IMR-90 (cell line): ENCODE measurements at regions not wholly inside any gene's neighbourhood (a gene's known extent, or its start where the extent isn't known, plus 50 kb on each side); places are given as distances from the start of the nearest gene placed in this dataset.
A peak's percentile ranks its signal among the peaks of the same experiment; 100 is the strongest.

ENCODE experiments used
- ATAC-seq: fragments of 200-7000 bp; cut with Tn5 transposase; 2 replicates; pipeline ENCODE4 v1.9.1; 2020; ENCODE audit warnings: low read depth, mild to moderate bottlenecking, moderate library complexity
- BruUV-seq: library from RNA; stranded (reverse); fragments of 400-500 nt; replicated peaks from 2 replicates; lab custom pipeline; 2021; lab: Mats Ljungman, UMichigan
- CTCF ChIA-PET: fragments of 300-600 bp; formaldehyde crosslinking; extraction: SDS; loops from one replicate; lab custom pipeline; 2021; ENCODE audit warnings: antibody characterized with exemption; lab: Yijun Ruan, JAX
- POLR2A ChIA-PET: fragments of 300-600 bp; sonication (Branson Sonifier 250); formaldehyde crosslinking; loops from one replicate; lab custom pipeline; 2022; ENCODE audit warnings: antibody characterized with exemption; ENCODE audit not compliant: unreplicated experiment; lab: Charles Lee
- DNase-seq: peaks from one replicate; pipeline ENCODE4 v3.0.0; 2013
- H2AFZ ChIP-seq: replicated peaks from 2 replicates; pipeline ENCODE3; 2013; ENCODE audit warnings: low read length, mild to moderate bottlenecking; ENCODE audit not compliant: poor library complexity
- H2AK5ac ChIP-seq: 2 replicates; pipeline ENCODE4 v1.6.1; 2013; ENCODE audit warnings: low read depth, low read length, inconsistent platforms
- H2AK9ac ChIP-seq: replicated peaks from 2 replicates; pipeline ENCODE3; 2013; ENCODE audit warnings: mild to moderate bottlenecking, low read depth, low read length, moderate library complexity; ENCODE audit not compliant: poor library complexity
- H2BK120ac ChIP-seq: 2 replicates; pipeline ENCODE4 v1.6.1; 2013; ENCODE audit warnings: low read depth, low read length, inconsistent platforms
- H2BK15ac ChIP-seq: 3 replicates; pipeline ENCODE4 v1.6.1; 2013; ENCODE audit warnings: low read depth, low read length, inconsistent platforms
- H2BK20ac ChIP-seq: 2 replicates; pipeline ENCODE4 v1.6.1; 2013; ENCODE audit warnings: low read depth, mild to moderate bottlenecking, inconsistent platforms, low read length, moderate library complexity
- H2BK5ac ChIP-seq: 2 replicates; pipeline ENCODE4 v1.6.1; 2013; ENCODE audit warnings: mild to moderate bottlenecking, low read depth, low read length, inconsistent platforms; ENCODE audit not compliant: poor library complexity, severe bottlenecking
- H3K14ac ChIP-seq: replicated peaks from 2 replicates; pipeline ENCODE4 v1.6.1; 2013; ENCODE audit warnings: low read depth, low read length, inconsistent platforms
- H3K18ac ChIP-seq: 2 replicates; pipeline ENCODE4 v1.6.1; 2013; ENCODE audit warnings: low read depth, low read length, control low read depth
- H3K23ac ChIP-seq: 2 replicates; pipeline ENCODE4 v1.6.1; 2013; ENCODE audit warnings: low read depth, low read length, inconsistent platforms
- H3K27ac ChIP-seq: 2 replicates; pipeline ENCODE4 v1.5.1; 2013; ENCODE audit warnings: mild to moderate bottlenecking, control low read depth, low read length; ENCODE audit not compliant: insufficient read depth
- H3K27me3 ChIP-seq: 2 replicates; pipeline ENCODE4 v1.6.1; 2013; ENCODE audit warnings: low read length; ENCODE audit not compliant: control insufficient read depth, insufficient read depth
- H3K36me3 ChIP-seq: 2 replicates; pipeline ENCODE4 v1.6.1; 2013; ENCODE audit warnings: low read length, mixed read lengths; ENCODE audit not compliant: control insufficient read depth, insufficient read depth
- H3K4ac ChIP-seq: 2 replicates; pipeline ENCODE4 v1.6.1; 2013; ENCODE audit warnings: low read depth, low read length, inconsistent platforms
- H3K4me1 ChIP-seq: 2 replicates; pipeline ENCODE4 v1.6.1; 2013; ENCODE audit warnings: low read length, mixed read lengths; ENCODE audit not compliant: control insufficient read depth, insufficient read depth
- H3K4me2 ChIP-seq: 2 replicates; pipeline ENCODE4 v1.6.1; 2013; ENCODE audit warnings: low read depth, mild to moderate bottlenecking, control low read depth, low read length, moderate library complexity
- H3K4me3 ChIP-seq: 2 replicates; pipeline ENCODE4 v1.5.1; 2013; ENCODE audit warnings: low read depth, mild to moderate bottlenecking, control low read depth, low read length, moderate library complexity; ENCODE audit not compliant: insufficient read depth
- H3K56ac ChIP-seq: 2 replicates; pipeline ENCODE4 v1.6.1; 2013; ENCODE audit warnings: low read length, inconsistent platforms; ENCODE audit not compliant: insufficient read depth; ENCODE audit errors: extremely low read depth
- H3K79me1 ChIP-seq, 2 experiments: 2 replicates each; pipeline ENCODE4 v1.6.1; 2013; ENCODE audit warnings: low read length in 2 of 2, inconsistent platforms in 1 of 2, low read depth in 1 of 2
- H3K9ac ChIP-seq: 2 replicates; pipeline ENCODE4 v1.6.1; 2013; ENCODE audit warnings: low read depth, low read length, control low read depth
- H3K9me1 ChIP-seq: 2 replicates; pipeline ENCODE4 v1.6.1; 2013; ENCODE audit warnings: low read length, inconsistent platforms; ENCODE audit not compliant: insufficient read depth
- H3K9me3 ChIP-seq: 2 replicates; pipeline ENCODE4 v1.6.1; 2013; ENCODE audit warnings: low read length; ENCODE audit not compliant: control insufficient read depth, insufficient read depth
- H4K20me1 ChIP-seq: 2 replicates; pipeline ENCODE4 v1.6.1; 2013; ENCODE audit warnings: low read length, inconsistent platforms; ENCODE audit not compliant: insufficient read depth
- H4K5ac ChIP-seq: 2 replicates; pipeline ENCODE4 v1.6.1; 2013; ENCODE audit warnings: mild to moderate bottlenecking, low read depth, low read length, control low read depth
- H4K8ac ChIP-seq, 2 experiments: 2 replicates each; pipeline ENCODE4 v1.6.1; 2013; ENCODE audit warnings: low read depth in 2 of 2, low read length in 2 of 2, control low read depth in 1 of 2, inconsistent platforms in 1 of 2
- H4K91ac ChIP-seq: 2 replicates; pipeline ENCODE4 v1.6.1; 2013; ENCODE audit warnings: low read depth, low read length, inconsistent platforms; ENCODE audit not compliant: insufficient read depth
- BHLHE40 ChIP-seq: fragments of 150-350 bp; IDR thresholded peaks from 2 replicates; pipeline ENCODE4 v1.6.1; 2016; ENCODE audit warnings: mild to moderate bottlenecking, low read depth, low read length
- CEBPB ChIP-seq: IDR thresholded peaks from 2 replicates; pipeline ENCODE4 v1.6.1; 2012; ENCODE audit warnings: low read depth, low read length, improper control_type of control experiment
- CHD1 ChIP-seq: IDR thresholded peaks from 2 replicates; pipeline ENCODE4 v1.6.1; 2012; ENCODE audit warnings: low read depth, low read length, improper control_type of control experiment
- FOS ChIP-seq: fragments of 150-350 bp; IDR thresholded peaks from 2 replicates; pipeline ENCODE4 v1.6.1; 2016; ENCODE audit warnings: low read depth, low read length
- MAFK ChIP-seq: IDR thresholded peaks from 2 replicates; pipeline ENCODE4 v1.6.1; 2012; ENCODE audit warnings: low read depth, low read length, improper control_type of control experiment
- MAZ ChIP-seq: IDR thresholded peaks from 2 replicates; pipeline ENCODE4 v1.6.1; 2012; ENCODE audit warnings: low read depth, mild to moderate bottlenecking, low read length, improper control_type of control experiment, moderate library complexity, borderline replicate concordance
- MXI1 ChIP-seq: IDR thresholded peaks from 2 replicates; pipeline ENCODE4 v1.6.1; 2012; ENCODE audit warnings: low read depth, mild to moderate bottlenecking, low read length, moderate library complexity, borderline replicate concordance
- NFE2L2 ChIP-seq: fragments of 150-350 bp; IDR thresholded peaks from 2 replicates; pipeline ENCODE4 v1.6.1; 2016; ENCODE audit warnings: low read depth, mild to moderate bottlenecking, low read length
- POLR2A ChIP-seq: IDR thresholded peaks from 2 replicates; pipeline ENCODE4 v1.6.1; 2012; ENCODE audit warnings: mild to moderate bottlenecking, low read depth, low read length
- RAD21 ChIP-seq: IDR thresholded peaks from 2 replicates; pipeline ENCODE4 v1.6.1; 2012; ENCODE audit warnings: low read length, improper control_type of control experiment
- RCOR1 ChIP-seq: IDR thresholded peaks from 2 replicates; pipeline ENCODE4 v1.6.1; 2012; ENCODE audit warnings: mild to moderate bottlenecking, low read length, improper control_type of control experiment; ENCODE audit not compliant: insufficient replicate concordance
- RFX5 ChIP-seq: IDR thresholded peaks from 2 replicates; pipeline ENCODE4 v1.8.0; 2012; ENCODE audit warnings: low read depth, mild to moderate bottlenecking, low read length, moderate library complexity
- SMC3 ChIP-seq: fragments of 150-350 bp; IDR thresholded peaks from 2 replicates; pipeline ENCODE4 v1.6.1; 2016; ENCODE audit warnings: low read depth, mild to moderate bottlenecking, antibody characterized with exemption, low read length, moderate library complexity
- WGBS, 2 experiments: methylation state at CpG; one replicate each; pipeline versions ENCODE4 v1.1.5 to v1.1.7; 2013; ENCODE audit warnings: missing lambda C conversion rate in 2 of 2; ENCODE audit not compliant: insufficient read length in 1 of 2; ENCODE audit errors: extremely low coverage in 2 of 2; 5-methylcytosine and 5-hydroxymethylcytosine counted together
- dilution Hi-C: fragments of 300-500 bp; cut with HindIII; formaldehyde crosslinking; loops from one replicate; pipeline ENCODE4 v1.14.3; 2018; ENCODE audit warnings: low sequenced_read_pairs; ENCODE audit not compliant: unreplicated experiment
- in situ Hi-C: fragments of 300-500 bp; cut with MboI; formaldehyde crosslinking; loops from 3 replicates; pipeline ENCODE4 v1.14.3; 2019; ENCODE audit warnings: low sequenced_read_pairs, inconsistent platforms, mixed read lengths
- intact Hi-C: fragments of 100-400 bp; cut with micrococcal nuclease; formaldehyde crosslinking; loops from 2 replicates; pipeline ENCODE4 v1.10.0; 2022
- TF ChIP-seq, protein P1 (sequence below): fragments of 150-350 bp; IDR thresholded peaks from 2 replicates; pipeline ENCODE4 v1.6.1; 2016; ENCODE audit warnings: low read depth, mild to moderate bottlenecking, low read length, moderate library complexity, borderline replicate concordance
- TF ChIP-seq, protein P2 (sequence below): fragments of 150-350 bp; IDR thresholded peaks from 2 replicates; pipeline ENCODE4 v1.6.1; 2017; ENCODE audit warnings: mild to moderate bottlenecking, antibody characterized with exemption, low read length, low read depth

DNA sequence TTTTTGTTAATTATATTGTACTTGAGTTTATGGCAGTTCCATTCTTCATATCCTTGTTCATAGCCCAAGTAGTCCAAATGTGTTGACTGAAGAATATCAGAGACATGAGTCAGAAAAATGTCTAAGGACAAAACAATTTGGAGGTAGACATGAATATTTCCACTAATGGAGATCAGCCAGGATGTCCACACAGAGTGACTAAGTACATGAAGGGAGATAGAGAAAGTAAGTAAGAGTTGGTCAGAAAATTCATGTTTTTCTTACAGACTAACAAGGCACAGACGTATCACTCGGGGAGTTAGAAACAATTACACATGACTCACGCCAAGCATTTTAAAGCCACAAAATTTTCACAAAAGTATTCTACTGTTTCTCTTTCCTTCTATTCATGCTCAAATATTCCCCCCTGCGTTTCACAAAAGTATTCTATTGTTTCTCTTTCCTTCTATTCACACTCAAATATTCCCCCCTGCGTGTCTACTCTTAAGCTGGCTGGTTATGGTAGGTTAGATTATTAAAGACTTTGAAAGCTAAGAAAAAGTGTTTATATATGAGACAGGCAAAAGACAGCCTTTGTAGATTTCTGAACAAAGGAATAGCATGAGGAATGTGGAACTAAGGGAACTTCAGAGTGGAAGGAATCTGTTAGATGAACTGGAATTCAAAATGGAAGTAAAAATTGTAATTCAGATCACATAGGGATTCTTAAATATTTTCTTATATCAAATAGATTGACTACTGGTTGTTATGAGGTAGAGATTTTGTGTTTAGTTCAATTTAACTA, 648.7 kb upstream of the CCDC54 start (continued):
- no peak for TF ChIP-seq CHD1
- no peak for TF ChIP-seq MAZ

DNA sequence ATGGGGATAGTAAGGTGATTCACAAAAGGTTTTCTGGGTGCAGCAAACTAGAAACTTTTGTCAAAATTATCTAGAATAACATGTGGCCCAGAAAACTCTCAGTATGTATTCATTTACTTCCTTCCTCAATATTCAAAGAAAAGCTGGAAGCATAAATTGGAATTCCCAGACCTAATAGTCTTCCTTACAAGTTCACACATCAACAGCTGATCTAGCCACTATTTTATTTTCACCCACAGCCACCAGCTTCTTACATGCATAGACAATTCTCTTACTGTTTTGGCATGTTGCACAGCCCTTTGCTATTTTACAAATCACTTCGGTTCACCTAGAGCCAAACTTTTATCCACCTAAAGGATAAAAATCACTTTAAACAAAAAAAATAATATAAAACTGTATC, 647.8 kb upstream of the CCDC54 start:
- Histone ChIP-seq H3K36me3 (no peaks in the 10 kb centered on the region), H3K4me3 (no peak overlapping the region), H4K20me1 (no peaks in the 10 kb centered on the region), H3K9ac (no peak overlapping the region), H2BK5ac (peak overlapping the region; percentile 98), H2BK15ac (0 out of 3 replicates have a peak overlapping the region, but pooled peaks have one; percentile 18), H3K14ac (no peak overlapping the region), H3K18ac (peak overlapping the region; percentile 94; the same call in 1 of the 2 replicates), H3K4me1 (peaks cover 8% of the 10 kb centered on the region; the same call in 1 of the 2 replicates), H2BK120ac (peak overlapping the region; percentile 93), H3K27me3 (no peaks in the 10 kb centered on the region), H3K4ac (peak overlapping the region; percentile 42; the same call in 1 of the 2 replicates), H3K23ac (no peak overlapping the region; the same call in 1 of the 2 replicates), H3K56ac (peak overlapping the region; percentile 91), H3K27ac (no peak overlapping the region), H4K8ac (peak overlapping the region; percentile 89 to 92), H4K5ac (peak overlapping the region; percentile 80; the same call in 1 of the 2 replicates), H2BK20ac (peak overlapping the region; percentile 87), H3K9me1 (no peaks in the 10 kb centered on the region), H2AK5ac (peak overlapping the region; percentile 75; the same call in 1 of the 2 replicates), H4K91ac (peak overlapping the region; percentile 73), H3K79me1 (no peaks in the 10 kb centered on the region), H2AFZ (no peak overlapping the region), H2AK9ac (no peak overlapping the region), H3K4me2 (no peak overlapping the region), H3K9me3 (no peaks in the 10 kb centered on the region)
- ATAC-seq (no peak), DNase-seq (no peak)
- in situ Hi-C loops (no loop called here), intact Hi-C loops (no loop called here), dilution Hi-C loops (no loop called here)
- POLR2A ChIA-PET: no interaction called here
- CTCF ChIA-PET: no interaction called here
- no TSS peak for BruUV-seq
- no CpG with 5 or more reads among the region's 1 CpG for WGBS, 2 experiments
- TF ChIP-seq MXI1: no peak
- TF ChIP-seq BHLHE40: no peak
- TF ChIP-seq FOS: no peak
- TF ChIP-seq MAZ: no peak
- TF ChIP-seq CEBPB: no peak
- no peak for TF ChIP-seq RFX5
- TF ChIP-seq MAFK: no peak
- no peak for TF ChIP-seq RCOR1
- TF ChIP-seq RAD21: no peak
- no peak for TF ChIP-seq NFE2L2
- TF ChIP-seq CHD1: no peak
- TF ChIP-seq, protein P1, sequence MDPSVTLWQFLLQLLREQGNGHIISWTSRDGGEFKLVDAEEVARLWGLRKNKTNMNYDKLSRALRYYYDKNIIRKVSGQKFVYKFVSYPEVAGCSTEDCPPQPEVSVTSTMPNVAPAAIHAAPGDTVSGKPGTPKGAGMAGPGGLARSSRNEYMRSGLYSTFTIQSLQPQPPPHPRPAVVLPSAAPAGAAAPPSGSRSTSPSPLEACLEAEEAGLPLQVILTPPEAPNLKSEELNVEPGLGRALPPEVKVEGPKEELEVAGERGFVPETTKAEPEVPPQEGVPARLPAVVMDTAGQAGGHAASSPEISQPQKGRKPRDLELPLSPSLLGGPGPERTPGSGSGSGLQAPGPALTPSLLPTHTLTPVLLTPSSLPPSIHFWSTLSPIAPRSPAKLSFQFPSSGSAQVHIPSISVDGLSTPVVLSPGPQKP: no peak
- TF ChIP-seq SMC3: no peak
- no peak for TF ChIP-seq POLR2A
- TF ChIP-seq, protein P2, sequence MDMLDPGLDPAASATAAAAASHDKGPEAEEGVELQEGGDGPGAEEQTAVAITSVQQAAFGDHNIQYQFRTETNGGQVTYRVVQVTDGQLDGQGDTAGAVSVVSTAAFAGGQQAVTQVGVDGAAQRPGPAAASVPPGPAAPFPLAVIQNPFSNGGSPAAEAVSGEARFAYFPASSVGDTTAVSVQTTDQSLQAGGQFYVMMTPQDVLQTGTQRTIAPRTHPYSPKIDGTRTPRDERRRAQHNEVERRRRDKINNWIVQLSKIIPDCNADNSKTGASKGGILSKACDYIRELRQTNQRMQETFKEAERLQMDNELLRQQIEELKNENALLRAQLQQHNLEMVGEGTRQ: no peak
